ENCODE measurements at regions not wholly inside any gene's neighbourhood (a gene's known extent, or its start where the extent isn't known, plus 50 kb on each side); places are given as distances from the start of the nearest gene placed in this dataset.

GRCh38 chr6:82073484-82073883 lies 174.1 kb downstream of the IBTK start:
- BruUV-seq (replicated peaks) = no TSS peak
- no peak for FAIRE-seq
- no peak overlapping the region for H3K4me2 ChIP-seq (ENCODE audit: insufficient read depth, low read length)
- TF ChIP-seq MAX (IDR thresholded peaks at IDR 0.05; ENCODE audit: insufficient read depth, insufficient read length) (no peak), POLR2AphosphoS5 (IDR thresholded peaks at IDR 0.05; ENCODE audit: insufficient read depth, low read depth, low read length) (no peak), EZH2 (IDR thresholded peaks at IDR 0.05; ENCODE audit: borderline replicate concordance, low read depth, low read length, severe bottlenecking) (no peak), JUN (IDR thresholded peaks at IDR 0.05; ENCODE audit: borderline replicate concordance, insufficient read depth, insufficient read length, low read depth) (no peak), POLR2A (IDR thresholded peaks at IDR 0.05; ENCODE audit: low read depth, low read length) (no peak), MYC (IDR thresholded peaks at IDR 0.05; ENCODE audit: low read depth, low read length) (no peak), CTCF (IDR thresholded peaks at IDR 0.05; ENCODE audit: extremely low read depth in 1 of 2, insufficient read depth in 1 of 2, low read depth in 1 of 2, low read length in 2 of 2) (no peak), GATA2 (IDR thresholded peaks at IDR 0.05; ENCODE audit: insufficient read depth, insufficient read length, low read depth, low read length) (no peak)
- no peaks in the 10 kb centered on the region for H3K36me3 ChIP-seq (ENCODE audit: control insufficient read depth in 2 of 2, extremely low read depth in 1 of 2, insufficient read depth in 2 of 2, low read length in 2 of 2)
- H3K79me2 ChIP-seq (ENCODE audit: control insufficient read depth, insufficient read depth, low read length) = no peaks in the 10 kb centered on the region
- H3K9me3 ChIP-seq (replicated peaks; ENCODE audit: control insufficient read depth, insufficient read depth, low read length) = no peaks in the 10 kb centered on the region
- CTCF ChIA-PET = no interaction called here
- no peaks in the 10 kb centered on the region for H3K27me3 ChIP-seq (ENCODE audit: control insufficient read depth in 2 of 2, insufficient read depth in 2 of 2, low read length in 2 of 2)
- intact Hi-C loops (cut with micrococcal nuclease) = no loop called here
- H4K20me1 ChIP-seq (replicated peaks; ENCODE audit: control insufficient read depth, extremely low read depth, insufficient read depth, low read length) = no peaks in the 10 kb centered on the region
- DNase-seq (ENCODE audit: low read depth, low spot score) = no peak
- dilution Hi-C loops (cut with MboI; ENCODE audit: extremely low pct_ligation_motif_present, low sequenced_read_pairs) = no loop called here
- H3K4me3 ChIP-seq (replicated peaks in 1 of 3; ENCODE audit: insufficient read depth in 1 of 3, low read depth in 1 of 3, low read length in 3 of 3) = no peak overlapping the region
- peaks cover 9% of the 10 kb centered on the region for H3K4me1 ChIP-seq (ENCODE audit: control insufficient read depth, extremely low read depth, insufficient read depth, low read length)
- H3K9me1 ChIP-seq (replicated peaks; ENCODE audit: control insufficient read depth, extremely low read depth, insufficient read depth, low read length) = no peaks in the 10 kb centered on the region
- no peak overlapping the region for H3K27ac ChIP-seq (ENCODE audit: insufficient read depth, low read depth, low read length)
- no peak overlapping the region for H2AFZ ChIP-seq (ENCODE audit: low read depth, low read length)
- POLR2A ChIA-PET = no interaction called here
- H3K9ac ChIP-seq (replicated peaks; ENCODE audit: extremely low read depth, insufficient read depth, low read length) = no peak overlapping the region

Measured in endothelial cell of umbilical vein (primary cell).